ENCODE measurements at regions not wholly inside any gene's neighbourhood (a gene's known extent, or its start where the extent isn't known, plus 50 kb on each side); places are given as distances from the start of the nearest gene placed in this dataset.

GRCh38 chr20:60819511-60819910, 432.6 kb upstream of the CDH4 start:
- no peaks in the 10 kb centered on the region for H3K9me3 Mint-ChIP-seq
- Histone ChIP-seq H3K4me3 (no peak overlapping the region), H3K79me2 (ENCODE audit: low read depth) (no peaks in the 10 kb centered on the region), H2AFZ (replicated peaks) (no peak overlapping the region), H4K20me1 (ENCODE audit: low read depth) (no peaks in the 10 kb centered on the region), H3K27me3 (no peaks in the 10 kb centered on the region), H3K9ac (no peak overlapping the region), H3K36me3 (no peaks in the 10 kb centered on the region), H3K4me2 (no peak overlapping the region), H3K4me1 (peaks cover 17% of the 10 kb centered on the region), H3K27ac (no peak overlapping the region), H3K9me3 (ENCODE audit: low read depth) (no peaks in the 10 kb centered on the region), H3F3A (ENCODE audit: low read depth) (no peaks in the 10 kb centered on the region)
- no peak overlapping the region for H3K4me3 Mint-ChIP-seq
- no peak for DNase-seq (ENCODE audit: low spot score)
- H3K27me3 Mint-ChIP-seq (ENCODE audit: insufficient read depth, low read depth), result peaks cover 3% of the 10 kb centered on the region
- peaks cover 8% of the 10 kb centered on the region for H3K4me1 Mint-ChIP-seq
- H3K36me3 Mint-ChIP-seq, result no peaks in the 10 kb centered on the region
- H3K27ac Mint-ChIP-seq, result no peak overlapping the region
- TF ChIP-seq EZH2 (IDR thresholded peaks at IDR 0.05) (no peak), CTCF (IDR thresholded peaks at IDR 0.05) (no peak), EZH2phosphoT487 (IDR thresholded peaks at IDR 0.05) (no peak)

- TF ChIP-seq EZH2phosphoT487 (IDR thresholded peaks at IDR 0.05), result no peak
- TF ChIP-seq CTCF (IDR thresholded peaks at IDR 0.05), result no peak
- no peak for TF ChIP-seq EZH2 (IDR thresholded peaks at IDR 0.05)
- no peak overlapping the region for H3K4me3 ChIP-seq
- Mint-ChIP-seq H3K9me3 (no peaks in the 10 kb centered on the region), H3K27me3 (ENCODE audit: insufficient read depth, low read depth) (peaks cover 3% of the 10 kb centered on the region), H3K4me3 (no peak overlapping the region), H3K36me3 (no peaks in the 10 kb centered on the region), H3K4me1 (peaks cover 8% of the 10 kb centered on the region), H3K27ac (no peak overlapping the region)
- H3K36me3 ChIP-seq, result no peaks in the 10 kb centered on the region
- H3K9ac ChIP-seq, result no peak overlapping the region
- H3K9me3 ChIP-seq (ENCODE audit: low read depth), result no peaks in the 10 kb centered on the region
- H2AFZ ChIP-seq (replicated peaks), result no peak overlapping the region
- H3K4me1 ChIP-seq, result peaks cover 17% of the 10 kb centered on the region
- no peak overlapping the region for H3K4me2 ChIP-seq
- H4K20me1 ChIP-seq (ENCODE audit: low read depth), result no peaks in the 10 kb centered on the region
- H3K27ac ChIP-seq, result no peak overlapping the region
- H3F3A ChIP-seq (ENCODE audit: low read depth), result no peaks in the 10 kb centered on the region
- DNase-seq (ENCODE audit: low spot score), result no peak
- no peaks in the 10 kb centered on the region for H3K27me3 ChIP-seq
- no peaks in the 10 kb centered on the region for H3K79me2 ChIP-seq (ENCODE audit: low read depth)
Measured at GRCh38 chr20:60820149-60820548, 431.9 kb upstream of the CDH4 start.

- Mint-ChIP-seq H3K4me3 (no peak overlapping the region), H3K9me3 (no peaks in the 10 kb centered on the region), H3K27ac (no peak overlapping the region), H3K4me1 (peaks cover 8% of the 10 kb centered on the region), H3K36me3 (no peaks in the 10 kb centered on the region), H3K27me3 (ENCODE audit: insufficient read depth, low read depth) (peaks cover 3% of the 10 kb centered on the region)
- Histone ChIP-seq H2AFZ (replicated peaks) (no peak overlapping the region), H3K4me1 (peaks cover 17% of the 10 kb centered on the region), H3K9ac (no peak overlapping the region), H3K9me3 (ENCODE audit: low read depth) (no peaks in the 10 kb centered on the region), H3K79me2 (ENCODE audit: low read depth) (no peaks in the 10 kb centered on the region), H3K27me3 (no peaks in the 10 kb centered on the region), H3F3A (ENCODE audit: low read depth) (no peaks in the 10 kb centered on the region), H3K4me2 (no peak overlapping the region), H3K4me3 (no peak overlapping the region), H4K20me1 (ENCODE audit: low read depth) (no peaks in the 10 kb centered on the region), H3K27ac (no peak overlapping the region), H3K36me3 (no peaks in the 10 kb centered on the region)
- no peak for TF ChIP-seq CTCF (IDR thresholded peaks at IDR 0.05)
- TF ChIP-seq EZH2 (IDR thresholded peaks at IDR 0.05), result no peak
- no peak for TF ChIP-seq EZH2phosphoT487 (IDR thresholded peaks at IDR 0.05)
- DNase-seq (ENCODE audit: low spot score), result no peak
Measured at GRCh38 chr20:60820918-60821317, 431.1 kb upstream of the CDH4 start.
